ENCODE measurements at regions not wholly inside any gene's neighbourhood (a gene's known extent, or its start where the extent isn't known, plus 50 kb on each side); places are given as distances from the start of the nearest gene placed in this dataset.

DNA sequence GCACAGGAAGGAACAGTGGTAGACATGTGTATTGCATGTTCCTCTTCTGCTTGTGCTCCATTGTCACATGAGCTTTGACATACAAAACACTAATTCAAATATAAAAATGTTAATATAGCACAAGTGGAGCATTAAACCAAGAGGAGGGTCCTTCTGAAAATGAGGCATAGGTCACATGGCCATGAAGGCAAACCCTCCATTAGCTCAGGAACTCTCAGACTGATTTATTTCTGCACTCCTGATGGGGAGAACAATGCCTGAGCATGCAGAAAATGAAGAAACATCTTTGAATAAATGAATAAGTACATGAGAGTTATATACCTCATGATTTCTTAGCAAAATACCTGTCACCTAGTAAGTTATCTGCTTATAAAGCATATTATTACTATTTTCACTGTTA is 769.2 kb upstream of the EPHA5 start:
- TF ChIP-seq CTCF (conservative IDR thresholded peaks at IDR 0.05 in 1 of 2, IDR thresholded peaks at IDR 0.05 in 1 of 2; ENCODE audit: extremely low read depth in 1 of 2, insufficient read depth in 1 of 2, low read depth in 1 of 2, low read length in 2 of 2), result no peak
- no peak for TF ChIP-seq EZH2 (IDR thresholded peaks at IDR 0.05; ENCODE audit: borderline replicate concordance, low read length)
